CD4-positive, alpha-beta T cell treated with Interleukin-17A for 4 hours (primary cell): ENCODE measurements at regions not wholly inside any gene's neighbourhood (a gene's known extent, or its start where the extent isn't known, plus 50 kb on each side); places are given as distances from the start of the nearest gene placed in this dataset.

ENCODE experiments used
- DNase-seq: peaks from one replicate; pipeline ENCODE4 v3.0.0-alpha.2; 2020; ENCODE audit warnings: mixed read lengths

GRCh38 chr12:93015871-93016751, 87.0 kb upstream of the EEA1 start:
- no peak for DNase-seq

GRCh38 chr12:93016752-93017350, 87.8 kb upstream of the EEA1 start:
- no peak for DNase-seq

GRCh38 chr12:93018610-93019009, 89.5 kb upstream of the EEA1 start:
- DNase-seq = no peak

- DNase-seq = no peak
These were observed 90.3 kb upstream of the EEA1 start for GRCh38 chr12:93019212-93019927.

GRCh38 chr12:93019975-93020630, 91.0 kb upstream of the EEA1 start:
- no peak for DNase-seq

GRCh38 chr12:93020631-93021597, 91.8 kb upstream of the EEA1 start:
- DNase-seq = no peak

GRCh38 chr12:93022603-93023340, 93.7 kb upstream of the EEA1 start:
- DNase-seq = no peak

GRCh38 chr12:93025145-93026103, 96.3 kb upstream of the EEA1 start:
- no peak for DNase-seq

GRCh38 chr12:93027041-93027440, 97.9 kb upstream of the EEA1 start:
- no peak for DNase-seq

GRCh38 chr12:93029091-93029490, 100.0 kb upstream of the EEA1 start:
- DNase-seq = no peak

GRCh38 chr12:93031028-93031427, 101.9 kb upstream of the EEA1 start:
- DNase-seq = no peak

GRCh38 chr12:93032758-93033157, 103.7 kb upstream of the EEA1 start:
- DNase-seq = no peak

GRCh38 chr12:93033948-93034347, 104.9 kb upstream of the EEA1 start:
- no peak for DNase-seq

GRCh38 chr12:93039062-93039461, 110.0 kb upstream of the EEA1 start:
- no peak for DNase-seq

GRCh38 chr12:93039930-93040329, 110.8 kb upstream of the EEA1 start:
- no peak for DNase-seq

GRCh38 chr12:93040367-93040766, 111.3 kb upstream of the EEA1 start:
- DNase-seq = no peak

- no peak for DNase-seq
These were observed 112.3 kb upstream of the EEA1 start for GRCh38 chr12:93041416-93041815.

GRCh38 chr12:93042283-93042682, 113.2 kb upstream of the EEA1 start:
- no peak for DNase-seq

GRCh38 chr12:93042684-93043083, 113.6 kb upstream of the EEA1 start:
- DNase-seq = no peak
